ENCODE measurements at regions not wholly inside any gene's neighbourhood (a gene's known extent, or its start where the extent isn't known, plus 50 kb on each side); places are given as distances from the start of the nearest gene placed in this dataset.
"Not testable (repeated sequence)": the region's sequence is repeated elsewhere in the genome, so short reads cannot be mapped to it uniquely, and the experiment has no call there.

DNA sequence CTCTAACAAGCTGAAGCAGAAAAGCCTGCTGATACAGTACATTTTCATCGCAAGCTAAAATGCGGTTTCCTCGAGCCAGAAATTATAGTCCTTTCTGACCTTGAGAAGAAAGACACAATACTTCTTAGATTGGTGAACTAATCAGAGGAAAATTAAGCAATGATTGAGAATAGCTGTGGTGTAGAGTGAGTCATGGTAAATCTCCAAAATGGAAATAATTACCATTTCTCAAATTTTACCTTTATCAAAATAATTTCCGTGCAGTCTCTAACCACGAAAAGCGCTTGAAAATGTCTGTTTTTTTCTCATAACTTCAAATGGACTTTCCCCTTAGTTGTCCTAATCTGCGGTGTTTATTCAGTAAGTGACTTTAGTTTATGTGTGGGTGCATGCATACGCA, 190.2 kb downstream of the CPE start:
- H3K27ac Mint-ChIP-seq = no peak overlapping the region
- peaks cover 0 to 7% (median 5%) of the 10 kb centered on the region in 7 donors for H3K9me3 Mint-ChIP-seq
- Histone ChIP-seq H3K4me1 (ENCODE audit: control insufficient read depth in 1 of 2, insufficient read depth in 2 of 2, low read length in 2 of 2) (no peaks in the 10 kb centered on the region), H3K27me3 (ENCODE audit: control insufficient read depth in 2 of 2, insufficient read depth in 2 of 2, low read length in 2 of 2) (no peaks in the 10 kb centered on the region), H3K36me3 (replicated peaks in 1 of 2; ENCODE audit: control insufficient read depth in 1 of 2, insufficient read depth in 2 of 2, low read length in 2 of 2) (no peaks in the 10 kb centered on the region), H2AFZ (ENCODE audit: insufficient read depth, low read depth, low read length, poor library complexity, severe bottlenecking) (no peak overlapping the region), H3K9me3 (replicated peaks in 1 of 2; ENCODE audit: control insufficient read depth in 1 of 2, insufficient read depth in 1 of 2, low read length in 2 of 2) (no peaks in the 10 kb centered on the region), H4K20me1 (ENCODE audit: insufficient read depth, low read length) (no peaks in the 10 kb centered on the region), H3K4me3 (replicated peaks in 1 of 3; ENCODE audit: low read depth in 2 of 3, low read length in 3 of 3) (no peak overlapping the region), H3K4me2 (replicated peaks; ENCODE audit: extremely low read depth, low read length, poor library complexity, severe bottlenecking) (no peak overlapping the region), H3K79me2 (ENCODE audit: insufficient read depth, low read length) (no peaks in the 10 kb centered on the region), H3K27ac (ENCODE audit: low read depth in 1 of 2, low read length in 2 of 2) (no peak overlapping the region), H3K9ac (ENCODE audit: insufficient read depth, low read length, poor library complexity, severe bottlenecking) (no peak overlapping the region)
- intact Hi-C loops (cut with micrococcal nuclease) = no loop called here
- no peaks in the 10 kb centered on the region for H3K36me3 Mint-ChIP-seq
- no peak for DNase-seq
- H3K27me3 Mint-ChIP-seq (ENCODE audit: low read depth in 3 of 3) = no peaks in the 10 kb centered on the region
- no peak for TF ChIP-seq CTCF (IDR thresholded peaks at IDR 0.05)
- no peaks in the 10 kb centered on the region for H3K4me1 Mint-ChIP-seq
- WGBS (ENCODE audit: insufficient coverage) = no CpG with 5 or more reads among the region's 8 CpGs
- H3K4me3 Mint-ChIP-seq = no peak overlapping the region

DNA sequence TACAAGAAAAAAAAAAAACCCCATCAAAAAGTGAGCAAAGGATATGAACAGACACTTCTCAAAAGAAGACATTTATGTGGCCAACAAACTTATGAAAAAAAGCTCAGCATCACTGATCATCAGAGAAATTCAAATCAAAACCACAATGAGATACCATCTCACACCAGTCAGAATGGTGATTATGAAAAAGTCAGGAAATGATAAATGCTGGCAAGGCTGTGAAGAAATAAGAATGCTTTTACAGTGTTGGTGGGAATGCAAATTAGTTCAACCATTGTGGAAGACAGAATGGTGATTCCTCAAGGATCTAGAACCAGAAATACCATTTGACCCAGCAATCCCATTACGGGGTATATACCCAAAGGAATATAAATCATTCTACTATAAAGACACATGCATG, 192.7 kb downstream of the CPE start:
- H3K27ac ChIP-seq (ENCODE audit: low read depth in 1 of 2, low read length in 2 of 2); H3K27ac Mint-ChIP-seq; H3K27me3 Mint-ChIP-seq (ENCODE audit: low read depth in 3 of 3); DNase-seq; H3K9me3 Mint-ChIP-seq; H3K36me3 Mint-ChIP-seq; H3K4me3 ChIP-seq (replicated peaks in 1 of 3; ENCODE audit: low read depth in 2 of 3, low read length in 3 of 3); H4K20me1 ChIP-seq (ENCODE audit: insufficient read depth, low read length); H3K4me1 Mint-ChIP-seq; H3K79me2 ChIP-seq (ENCODE audit: insufficient read depth, low read length); H2AFZ ChIP-seq (ENCODE audit: insufficient read depth, low read depth, low read length, poor library complexity, severe bottlenecking); H3K27me3 ChIP-seq (ENCODE audit: control insufficient read depth in 2 of 2, insufficient read depth in 2 of 2, low read length in 2 of 2); H3K9ac ChIP-seq (ENCODE audit: insufficient read depth, low read length, poor library complexity, severe bottlenecking); H3K4me3 Mint-ChIP-seq; intact Hi-C loops (cut with micrococcal nuclease); H3K9me3 ChIP-seq (replicated peaks in 1 of 2; ENCODE audit: control insufficient read depth in 1 of 2, insufficient read depth in 1 of 2, low read length in 2 of 2); H3K4me1 ChIP-seq (ENCODE audit: control insufficient read depth in 1 of 2, insufficient read depth in 2 of 2, low read length in 2 of 2); H3K36me3 ChIP-seq (replicated peaks in 1 of 2; ENCODE audit: control insufficient read depth in 1 of 2, insufficient read depth in 2 of 2, low read length in 2 of 2); H3K4me2 ChIP-seq (replicated peaks; ENCODE audit: extremely low read depth, low read length, poor library complexity, severe bottlenecking): not testable (repeated sequence)
- WGBS (ENCODE audit: insufficient coverage) = no CpG with 5 or more reads among the region's 1 CpG

Data from CD14-positive monocyte (primary cell).